ENCODE measurements at regions not wholly inside any gene's neighbourhood (a gene's known extent, or its start where the extent isn't known, plus 50 kb on each side); places are given as distances from the start of the nearest gene placed in this dataset.

DNA sequence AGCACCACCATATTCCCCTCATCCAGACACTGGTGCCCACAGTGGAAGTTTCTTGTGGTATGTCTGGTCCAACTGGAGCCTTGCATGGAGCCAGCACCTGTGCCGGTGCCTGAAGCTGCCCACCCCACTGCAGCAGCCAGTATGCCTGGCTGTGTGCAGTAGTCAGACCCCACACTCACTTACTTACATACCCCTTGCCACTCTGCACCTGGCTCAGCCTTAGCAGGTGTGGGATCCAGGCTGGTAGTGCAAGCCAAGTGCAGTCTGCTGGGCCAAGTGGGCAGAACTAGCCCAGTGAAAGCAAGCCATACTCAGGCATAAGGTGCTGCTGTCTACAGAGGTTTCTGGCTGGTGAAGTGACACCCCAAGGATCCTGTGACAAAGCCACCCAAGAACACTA, 871.4 kb upstream of the C9orf72 start:
- Mint-ChIP-seq H3K4me3 (no peak overlapping the region), H3K27me3 (ENCODE audit: insufficient read depth, low read depth) (no peaks in the 10 kb centered on the region), H3K9me3 (peaks cover 2% of the 10 kb centered on the region), H3K36me3 (no peaks in the 10 kb centered on the region), H3K27ac (no peak overlapping the region), H3K4me1 (peaks cover 8% of the 10 kb centered on the region)
- no peaks in the 10 kb centered on the region for H3K36me3 ChIP-seq
- H3K79me2 ChIP-seq (ENCODE audit: low read depth), result no peaks in the 10 kb centered on the region
- H3K4me3 ChIP-seq, result no peak overlapping the region
- no peak for TF ChIP-seq EZH2 (IDR thresholded peaks at IDR 0.05)
- TF ChIP-seq, protein P1, sequence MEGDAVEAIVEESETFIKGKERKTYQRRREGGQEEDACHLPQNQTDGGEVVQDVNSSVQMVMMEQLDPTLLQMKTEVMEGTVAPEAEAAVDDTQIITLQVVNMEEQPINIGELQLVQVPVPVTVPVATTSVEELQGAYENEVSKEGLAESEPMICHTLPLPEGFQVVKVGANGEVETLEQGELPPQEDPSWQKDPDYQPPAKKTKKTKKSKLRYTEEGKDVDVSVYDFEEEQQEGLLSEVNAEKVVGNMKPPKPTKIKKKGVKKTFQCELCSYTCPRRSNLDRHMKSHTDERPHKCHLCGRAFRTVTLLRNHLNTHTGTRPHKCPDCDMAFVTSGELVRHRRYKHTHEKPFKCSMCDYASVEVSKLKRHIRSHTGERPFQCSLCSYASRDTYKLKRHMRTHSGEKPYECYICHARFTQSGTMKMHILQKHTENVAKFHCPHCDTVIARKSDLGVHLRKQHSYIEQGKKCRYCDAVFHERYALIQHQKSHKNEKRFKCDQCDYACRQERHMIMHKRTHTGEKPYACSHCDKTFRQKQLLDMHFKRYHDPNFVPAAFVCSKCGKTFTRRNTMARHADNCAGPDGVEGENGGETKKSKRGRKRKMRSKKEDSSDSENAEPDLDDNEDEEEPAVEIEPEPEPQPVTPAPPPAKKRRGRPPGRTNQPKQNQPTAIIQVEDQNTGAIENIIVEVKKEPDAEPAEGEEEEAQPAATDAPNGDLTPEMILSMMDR (IDR thresholded peaks at IDR 0.05), result no peak
- no peak for TF ChIP-seq EZH2phosphoT487 (IDR thresholded peaks at IDR 0.05)
- H3K27ac ChIP-seq, result no peak overlapping the region
- no peak overlapping the region for H3K4me2 ChIP-seq
- H3K9ac ChIP-seq, result no peak overlapping the region
- H4K20me1 ChIP-seq (ENCODE audit: low read depth), result no peaks in the 10 kb centered on the region
- no peak overlapping the region for H2AFZ ChIP-seq (replicated peaks)
- H3F3A ChIP-seq (ENCODE audit: low read depth), result no peaks in the 10 kb centered on the region
- H3K27me3 ChIP-seq, result no peaks in the 10 kb centered on the region
- peaks cover 15% of the 10 kb centered on the region for H3K4me1 ChIP-seq
- no peak for DNase-seq (ENCODE audit: low spot score)
- no peaks in the 10 kb centered on the region for H3K9me3 ChIP-seq (ENCODE audit: low read depth)

DNA sequence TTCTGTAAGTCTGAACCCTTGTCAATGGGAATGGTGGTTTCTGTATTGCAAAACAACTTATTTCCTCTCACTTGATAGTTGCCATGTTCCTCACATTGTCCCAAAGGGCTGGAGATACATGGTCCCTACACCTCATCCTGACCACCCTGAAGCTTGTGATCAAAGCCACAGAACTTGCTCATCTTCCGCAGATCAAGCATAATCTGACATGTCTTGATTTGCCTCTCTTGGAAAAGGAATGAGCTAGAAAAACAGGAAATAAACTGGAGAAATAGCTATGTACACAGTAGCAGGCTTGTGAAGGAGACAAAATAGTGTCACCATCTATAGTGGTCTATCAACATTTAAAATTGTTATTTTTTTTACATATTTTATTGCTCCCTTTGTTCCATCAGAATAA, 871.9 kb upstream of the C9orf72 start:
- Mint-ChIP-seq H3K27me3 (ENCODE audit: insufficient read depth, low read depth) (no peaks in the 10 kb centered on the region), H3K27ac (no peak overlapping the region)

DNA sequence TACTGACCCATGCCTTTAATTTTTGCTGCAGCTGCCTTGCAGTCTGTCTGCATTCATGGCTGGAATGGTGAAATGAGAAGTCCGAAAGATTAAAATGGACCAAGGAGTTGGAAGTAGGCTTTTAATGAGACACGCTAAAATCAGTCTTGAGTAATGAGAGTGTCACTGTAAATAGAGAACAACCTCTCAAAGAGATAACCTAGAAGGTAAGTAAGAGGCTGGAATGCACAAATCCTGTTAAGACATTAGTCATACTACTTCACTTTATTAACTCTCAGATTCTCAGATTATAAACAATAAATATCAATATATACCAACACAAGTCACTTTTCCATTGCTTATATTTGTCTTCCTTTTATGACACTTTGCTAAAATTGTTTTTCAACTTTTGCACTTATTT, 880.6 kb upstream of the C9orf72 start:
- Histone ChIP-seq H3K36me3 (no peaks in the 10 kb centered on the region), H3K4me1 (no peaks in the 10 kb centered on the region), H4K20me1 (ENCODE audit: low read depth) (no peaks in the 10 kb centered on the region), H3F3A (ENCODE audit: low read depth) (no peaks in the 10 kb centered on the region), H3K27ac (no peak overlapping the region), H3K79me2 (ENCODE audit: low read depth) (no peaks in the 10 kb centered on the region), H2AFZ (replicated peaks) (no peak overlapping the region), H3K9me3 (ENCODE audit: low read depth) (no peaks in the 10 kb centered on the region), H3K4me3 (no peak overlapping the region), H3K4me2 (no peak overlapping the region), H3K9ac (no peak overlapping the region), H3K27me3 (no peaks in the 10 kb centered on the region)
- Mint-ChIP-seq H3K27me3 (ENCODE audit: insufficient read depth, low read depth) (no peaks in the 10 kb centered on the region), H3K4me3 (no peak overlapping the region), H3K36me3 (no peaks in the 10 kb centered on the region), H3K9me3 (no peaks in the 10 kb centered on the region), H3K4me1 (no peaks in the 10 kb centered on the region), H3K27ac (no peak overlapping the region)
- no peak for DNase-seq (ENCODE audit: low spot score)
- no peak for TF ChIP-seq EZH2phosphoT487 (IDR thresholded peaks at IDR 0.05)
- TF ChIP-seq, protein P1 (IDR thresholded peaks at IDR 0.05), result no peak
- no peak for TF ChIP-seq EZH2 (IDR thresholded peaks at IDR 0.05)

More for the DNA sequence above, 871.9 kb upstream of the C9orf72 start:
- no peak for DNase-seq (ENCODE audit: low spot score)
- H4K20me1 ChIP-seq (ENCODE audit: low read depth), result no peaks in the 10 kb centered on the region
- TF ChIP-seq EZH2 (IDR thresholded peaks at IDR 0.05), result no peak
- TF ChIP-seq EZH2phosphoT487 (IDR thresholded peaks at IDR 0.05), result no peak
- TF ChIP-seq, protein P1 (IDR thresholded peaks at IDR 0.05), result no peak
- H3K9ac ChIP-seq, result no peak overlapping the region
- no peaks in the 10 kb centered on the region for H3K27me3 ChIP-seq
- no peak overlapping the region for H2AFZ ChIP-seq (replicated peaks)
- peaks cover 2% of the 10 kb centered on the region for H3K9me3 Mint-ChIP-seq
- H3K4me1 Mint-ChIP-seq, result peaks cover 8% of the 10 kb centered on the region
- no peaks in the 10 kb centered on the region for H3F3A ChIP-seq (ENCODE audit: low read depth)
- no peak overlapping the region for H3K4me3 Mint-ChIP-seq
- H3K9me3 ChIP-seq (ENCODE audit: low read depth), result no peaks in the 10 kb centered on the region
- H3K27ac ChIP-seq, result no peak overlapping the region
- H3K36me3 Mint-ChIP-seq, result no peaks in the 10 kb centered on the region
- peaks cover 15% of the 10 kb centered on the region for H3K4me1 ChIP-seq
- no peaks in the 10 kb centered on the region for H3K36me3 ChIP-seq
- H3K79me2 ChIP-seq (ENCODE audit: low read depth), result no peaks in the 10 kb centered on the region
- H3K4me2 ChIP-seq, result no peak overlapping the region
- no peak overlapping the region for H3K4me3 ChIP-seq

Data from neural progenitor cell (in vitro differentiated cells).